ENCODE measurements at regions not wholly inside any gene's neighbourhood (a gene's known extent, or its start where the extent isn't known, plus 50 kb on each side); places are given as distances from the start of the nearest gene placed in this dataset.

DNA sequence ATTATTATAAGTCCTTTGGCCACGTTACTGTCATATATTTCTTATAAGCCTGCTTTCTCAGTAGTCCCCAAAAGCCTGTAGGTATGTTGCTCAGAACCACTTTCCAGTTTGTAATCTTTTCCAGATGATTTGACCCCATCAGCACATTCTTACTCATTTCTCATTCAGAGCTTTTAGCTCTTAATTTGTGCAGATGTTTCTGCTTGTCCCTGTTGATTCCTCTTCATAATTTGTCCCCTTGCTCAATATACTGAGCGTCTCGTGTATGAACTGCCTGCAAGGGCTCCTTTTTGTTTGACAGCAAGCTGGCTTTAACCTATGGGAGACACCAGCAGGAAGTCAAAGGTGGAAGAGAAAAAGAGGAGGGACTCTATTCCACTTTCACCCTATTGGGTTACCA, 733.8 kb upstream of the GJE1 start:
- Histone ChIP-seq H4K20me1 (ENCODE audit: insufficient read depth, low read length) (no peaks in the 10 kb centered on the region), H3K79me2 (ENCODE audit: insufficient read depth, low read length) (no peaks in the 10 kb centered on the region), H3K4me1 (ENCODE audit: insufficient read depth, low read length) (no peaks in the 10 kb centered on the region), H3K9me3 (ENCODE audit: low read depth, low read length) (no peaks in the 10 kb centered on the region), H3K4me3 (ENCODE audit: insufficient read depth, low read length) (no peak overlapping the region), H3K36me3 (ENCODE audit: insufficient read depth, low read length) (no peaks in the 10 kb centered on the region), H2AFZ (ENCODE audit: low read length) (no peak overlapping the region), H3K4me2 (ENCODE audit: insufficient read depth, low read length) (no peak overlapping the region), H3K27me3 (ENCODE audit: insufficient read depth, low read length) (no peaks in the 10 kb centered on the region), H3K27ac (ENCODE audit: low read depth, low read length) (no peak overlapping the region)
- DNase-seq (ENCODE audit: insufficient read length, low spot score, missing footprints) = no peak
- TF ChIP-seq, protein P1, sequence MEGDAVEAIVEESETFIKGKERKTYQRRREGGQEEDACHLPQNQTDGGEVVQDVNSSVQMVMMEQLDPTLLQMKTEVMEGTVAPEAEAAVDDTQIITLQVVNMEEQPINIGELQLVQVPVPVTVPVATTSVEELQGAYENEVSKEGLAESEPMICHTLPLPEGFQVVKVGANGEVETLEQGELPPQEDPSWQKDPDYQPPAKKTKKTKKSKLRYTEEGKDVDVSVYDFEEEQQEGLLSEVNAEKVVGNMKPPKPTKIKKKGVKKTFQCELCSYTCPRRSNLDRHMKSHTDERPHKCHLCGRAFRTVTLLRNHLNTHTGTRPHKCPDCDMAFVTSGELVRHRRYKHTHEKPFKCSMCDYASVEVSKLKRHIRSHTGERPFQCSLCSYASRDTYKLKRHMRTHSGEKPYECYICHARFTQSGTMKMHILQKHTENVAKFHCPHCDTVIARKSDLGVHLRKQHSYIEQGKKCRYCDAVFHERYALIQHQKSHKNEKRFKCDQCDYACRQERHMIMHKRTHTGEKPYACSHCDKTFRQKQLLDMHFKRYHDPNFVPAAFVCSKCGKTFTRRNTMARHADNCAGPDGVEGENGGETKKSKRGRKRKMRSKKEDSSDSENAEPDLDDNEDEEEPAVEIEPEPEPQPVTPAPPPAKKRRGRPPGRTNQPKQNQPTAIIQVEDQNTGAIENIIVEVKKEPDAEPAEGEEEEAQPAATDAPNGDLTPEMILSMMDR (IDR thresholded peaks at IDR 0.05; ENCODE audit: extremely low read depth, low read depth, low read length) = no peak

DNA sequence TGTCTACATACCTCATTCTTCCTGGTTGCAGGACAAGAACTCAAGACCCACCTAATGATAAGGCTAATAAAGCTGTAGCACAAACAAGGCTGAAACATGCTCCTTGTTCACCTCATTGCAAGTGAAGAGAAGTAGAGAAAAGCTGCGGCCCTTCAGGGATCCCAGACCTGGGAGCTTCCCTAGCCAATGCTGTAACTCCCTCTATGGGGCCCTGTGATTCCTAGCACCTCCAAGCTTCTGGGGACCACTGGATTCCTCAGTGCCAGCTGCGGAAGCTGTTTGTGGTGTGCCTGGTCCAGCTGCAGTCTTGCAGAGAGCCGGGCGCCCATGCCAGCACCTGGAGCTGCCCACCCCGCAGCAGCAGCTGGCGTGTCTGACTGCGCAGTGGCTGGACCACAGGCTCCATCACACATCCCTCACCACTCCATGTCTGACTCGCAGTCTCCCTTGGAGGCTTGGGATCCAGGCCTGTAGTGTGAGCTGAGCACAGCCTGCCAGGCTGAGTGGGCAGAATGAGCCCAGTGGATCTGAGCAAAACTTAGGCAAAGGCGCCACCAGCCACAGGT, 737.2 kb upstream of the GJE1 start:
- H3K27me3 ChIP-seq (ENCODE audit: insufficient read depth, low read length) = no peaks in the 10 kb centered on the region
- DNase-seq (ENCODE audit: insufficient read length, low spot score, missing footprints) = no peak
- H3K4me3 ChIP-seq (ENCODE audit: insufficient read depth, low read length) = no peak overlapping the region
- TF ChIP-seq, protein P1 (IDR thresholded peaks at IDR 0.05; ENCODE audit: extremely low read depth, low read depth, low read length) = no peak
- no peaks in the 10 kb centered on the region for H4K20me1 ChIP-seq (ENCODE audit: insufficient read depth, low read length)
- H3K27ac ChIP-seq (ENCODE audit: low read depth, low read length) = no peak overlapping the region
- H3K36me3 ChIP-seq (ENCODE audit: insufficient read depth, low read length) = no peaks in the 10 kb centered on the region
- no peak overlapping the region for H2AFZ ChIP-seq (ENCODE audit: low read length)
- H3K79me2 ChIP-seq (ENCODE audit: insufficient read depth, low read length) = no peaks in the 10 kb centered on the region
- no peak overlapping the region for H3K4me2 ChIP-seq (ENCODE audit: insufficient read depth, low read length)
- no peaks in the 10 kb centered on the region for H3K9me3 ChIP-seq (ENCODE audit: low read depth, low read length)
- H3K4me1 ChIP-seq (ENCODE audit: insufficient read depth, low read length) = no peaks in the 10 kb centered on the region

DNA sequence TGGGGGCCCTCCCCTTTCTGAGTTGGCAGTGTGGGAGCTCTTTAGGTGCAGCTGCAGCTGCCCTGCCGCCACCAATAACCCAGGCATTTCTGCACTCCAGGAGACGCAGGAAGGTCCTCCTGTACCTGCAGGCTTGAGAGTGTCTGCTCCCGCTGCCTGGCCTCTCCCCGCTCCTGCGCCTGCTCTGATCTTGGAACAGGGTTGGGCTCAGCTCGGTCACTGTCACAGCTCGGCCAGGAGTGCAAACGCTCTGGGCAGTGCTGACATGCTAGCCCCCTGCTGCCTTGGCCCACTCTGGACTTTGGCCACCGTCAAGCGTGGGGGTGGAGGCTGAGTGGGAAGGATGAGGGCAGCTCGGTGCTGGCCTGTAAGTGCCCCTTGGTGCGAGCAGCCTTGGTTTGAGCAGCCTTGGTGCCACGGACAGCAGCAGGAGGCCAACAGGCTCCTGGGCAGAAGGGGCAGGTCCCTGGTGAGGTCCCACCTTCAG, 738.1 kb upstream of the GJE1 start:
- Histone ChIP-seq H3K79me2 (ENCODE audit: insufficient read depth, low read length) (no peaks in the 10 kb centered on the region), H3K4me1 (ENCODE audit: insufficient read depth, low read length) (no peaks in the 10 kb centered on the region), H2AFZ (ENCODE audit: low read length) (no peak overlapping the region), H4K20me1 (ENCODE audit: insufficient read depth, low read length) (no peaks in the 10 kb centered on the region), H3K4me2 (ENCODE audit: insufficient read depth, low read length) (no peak overlapping the region), H3K4me3 (ENCODE audit: insufficient read depth, low read length) (no peak overlapping the region), H3K36me3 (ENCODE audit: insufficient read depth, low read length) (no peaks in the 10 kb centered on the region), H3K27me3 (ENCODE audit: insufficient read depth, low read length) (no peaks in the 10 kb centered on the region), H3K9me3 (ENCODE audit: low read depth, low read length) (no peaks in the 10 kb centered on the region), H3K27ac (ENCODE audit: low read depth, low read length) (no peak overlapping the region)
- no peak for DNase-seq (ENCODE audit: insufficient read length, low spot score, missing footprints)
- TF ChIP-seq, protein P1 (IDR thresholded peaks at IDR 0.05; ENCODE audit: extremely low read depth, low read depth, low read length) = no peak

DNA sequence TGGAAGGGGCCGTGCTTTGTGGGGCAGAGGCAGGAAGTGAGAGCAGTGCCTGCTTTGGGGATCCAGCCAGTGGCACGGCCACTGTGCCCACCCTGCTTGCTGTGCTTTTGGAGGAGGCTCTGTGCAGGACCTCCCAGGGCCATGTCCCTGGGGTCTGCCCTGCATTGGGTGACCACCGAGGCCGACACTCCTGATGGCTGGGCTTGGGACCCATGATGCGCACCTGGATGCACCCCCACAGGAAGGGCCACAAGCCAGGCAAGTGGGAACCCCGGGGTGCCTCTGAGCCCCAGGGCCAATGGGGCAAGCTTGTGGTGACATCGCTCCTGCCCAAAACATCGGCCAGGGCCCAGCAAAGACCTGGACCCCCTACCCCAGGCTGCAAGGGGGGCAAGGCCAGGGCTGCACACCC, 738.6 kb upstream of the GJE1 start:
- Histone ChIP-seq H3K4me1 (ENCODE audit: insufficient read depth, low read length) (no peaks in the 10 kb centered on the region), H3K27me3 (ENCODE audit: insufficient read depth, low read length) (no peaks in the 10 kb centered on the region), H3K79me2 (ENCODE audit: insufficient read depth, low read length) (no peaks in the 10 kb centered on the region), H2AFZ (ENCODE audit: low read length) (no peak overlapping the region), H3K27ac (ENCODE audit: low read depth, low read length) (no peak overlapping the region), H3K4me2 (ENCODE audit: insufficient read depth, low read length) (no peak overlapping the region), H3K36me3 (ENCODE audit: insufficient read depth, low read length) (no peaks in the 10 kb centered on the region), H4K20me1 (ENCODE audit: insufficient read depth, low read length) (no peaks in the 10 kb centered on the region), H3K9me3 (ENCODE audit: low read depth, low read length) (no peaks in the 10 kb centered on the region), H3K4me3 (ENCODE audit: insufficient read depth, low read length) (no peak overlapping the region)
- no peak for DNase-seq (ENCODE audit: insufficient read length, low spot score, missing footprints)
- TF ChIP-seq, protein P1 (IDR thresholded peaks at IDR 0.05; ENCODE audit: extremely low read depth, low read depth, low read length) = no peak
